NCI-H748 (cell line): ENCODE measurements at regions not wholly inside any gene's neighbourhood (a gene's known extent, or its start where the extent isn't known, plus 50 kb on each side); places are given as distances from the start of the nearest gene placed in this dataset.

Experiments used
- DNase-seq: peaks from one replicate; lab custom pipeline; 2025; ENCODE audit not compliant: unreplicated experiment; lab: John Stamatoyannopoulos, UW

GRCh38 chr22:23522623-23523251, 57.4 kb downstream of the IGLL1 start:
- peak; percentile 63 for DNase-seq

GRCh38 chr22:23521441-23522113, 58.5 kb downstream of the IGLL1 start:
- peak; percentile 99 for DNase-seq

- peak; percentile 54 for DNase-seq
Observed at GRCh38 chr22:23520863-23521440, 59.1 kb downstream of the IGLL1 start.

GRCh38 chr22:23519442-23520157, 60.5 kb downstream of the IGLL1 start:
- DNase-seq: no peak

DNA sequence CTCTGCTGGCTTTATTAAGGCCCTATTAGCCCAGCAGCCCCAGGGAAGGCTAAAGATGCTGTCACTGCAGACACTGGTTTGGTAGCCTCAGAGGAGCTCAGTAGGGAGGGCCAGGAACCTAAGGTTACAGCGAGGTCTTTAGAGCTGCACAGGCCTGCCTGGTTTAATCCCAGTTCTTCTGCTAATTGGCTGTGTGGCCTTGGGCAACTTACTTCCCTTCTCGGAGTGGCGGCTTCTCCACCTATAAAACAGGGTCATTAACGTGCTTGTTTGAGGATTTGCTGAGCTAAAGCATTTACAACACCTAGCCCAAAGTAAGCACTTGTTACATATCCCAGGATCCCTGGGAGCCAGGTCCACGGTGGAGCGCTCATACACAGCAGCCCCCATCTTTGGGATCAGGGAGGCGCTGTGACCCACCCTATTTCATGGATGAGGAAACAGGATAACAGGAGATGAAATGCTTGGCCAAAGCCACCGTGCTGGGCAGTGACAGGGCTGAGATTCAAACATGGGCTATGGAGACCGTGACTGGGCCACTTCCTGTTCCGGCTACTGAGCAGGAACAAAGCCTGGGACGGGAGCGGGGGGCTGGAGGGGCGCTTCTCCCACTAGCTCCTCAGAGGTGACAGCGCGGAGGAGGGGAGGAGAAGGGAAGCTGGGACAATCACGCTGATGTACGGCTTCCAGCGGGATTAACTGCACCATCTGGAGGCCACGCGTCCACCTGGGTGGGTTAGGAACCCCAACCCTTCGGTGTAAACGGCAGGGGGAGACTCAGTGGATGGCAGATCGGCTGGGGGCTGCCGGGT, 61.5 kb downstream of the IGLL1 start:
- DNase-seq: no peak

DNA sequence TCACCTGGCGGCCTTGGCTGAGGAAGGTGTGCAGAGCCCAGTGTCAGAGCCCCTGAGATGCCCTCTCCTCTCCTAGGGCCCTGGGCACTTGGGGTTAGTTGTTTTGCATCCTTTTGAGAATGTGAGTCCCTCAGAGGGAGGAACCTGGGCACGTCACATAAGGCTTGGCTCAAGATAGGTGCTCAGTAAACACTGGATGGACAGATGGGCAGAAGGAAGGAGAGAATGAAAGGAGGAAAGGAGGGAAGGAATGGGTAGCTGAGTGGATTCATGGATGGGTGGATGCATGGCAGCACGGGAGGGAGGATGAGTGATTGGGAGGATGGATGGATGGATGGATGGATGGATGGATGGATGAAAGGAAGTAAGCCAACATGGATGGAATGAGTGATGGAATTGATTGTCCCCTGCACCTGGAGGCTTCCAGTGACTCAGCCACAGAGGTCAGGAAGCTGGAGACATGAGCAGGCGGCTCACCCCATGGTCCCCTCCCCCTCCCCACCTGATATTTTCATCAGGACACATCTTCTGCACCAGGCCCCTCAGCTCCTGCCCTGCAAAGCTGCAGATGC, 62.2 kb downstream of the IGLL1 start:
- no peak for DNase-seq

DNA sequence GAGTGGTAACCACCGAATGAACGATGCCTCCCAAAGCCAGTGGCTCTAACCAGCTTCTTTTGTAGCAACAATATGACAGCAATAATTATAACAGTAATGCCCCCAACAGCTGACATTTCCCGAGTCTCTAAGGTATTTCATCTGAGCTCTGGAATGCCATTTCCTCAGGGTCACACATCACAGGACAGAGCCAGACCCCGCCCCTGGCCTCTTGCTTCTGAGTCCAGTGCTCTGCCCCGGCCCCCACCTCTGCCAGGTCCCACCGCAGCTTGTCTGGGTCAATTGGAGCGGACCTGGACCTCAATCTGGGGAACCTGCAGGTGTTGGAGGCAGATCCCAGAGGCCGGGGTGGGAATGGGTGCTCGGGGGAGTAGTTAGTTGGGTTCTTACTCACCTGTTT, 63.8 kb downstream of the IGLL1 start:
- DNase-seq: no peak

DNA sequence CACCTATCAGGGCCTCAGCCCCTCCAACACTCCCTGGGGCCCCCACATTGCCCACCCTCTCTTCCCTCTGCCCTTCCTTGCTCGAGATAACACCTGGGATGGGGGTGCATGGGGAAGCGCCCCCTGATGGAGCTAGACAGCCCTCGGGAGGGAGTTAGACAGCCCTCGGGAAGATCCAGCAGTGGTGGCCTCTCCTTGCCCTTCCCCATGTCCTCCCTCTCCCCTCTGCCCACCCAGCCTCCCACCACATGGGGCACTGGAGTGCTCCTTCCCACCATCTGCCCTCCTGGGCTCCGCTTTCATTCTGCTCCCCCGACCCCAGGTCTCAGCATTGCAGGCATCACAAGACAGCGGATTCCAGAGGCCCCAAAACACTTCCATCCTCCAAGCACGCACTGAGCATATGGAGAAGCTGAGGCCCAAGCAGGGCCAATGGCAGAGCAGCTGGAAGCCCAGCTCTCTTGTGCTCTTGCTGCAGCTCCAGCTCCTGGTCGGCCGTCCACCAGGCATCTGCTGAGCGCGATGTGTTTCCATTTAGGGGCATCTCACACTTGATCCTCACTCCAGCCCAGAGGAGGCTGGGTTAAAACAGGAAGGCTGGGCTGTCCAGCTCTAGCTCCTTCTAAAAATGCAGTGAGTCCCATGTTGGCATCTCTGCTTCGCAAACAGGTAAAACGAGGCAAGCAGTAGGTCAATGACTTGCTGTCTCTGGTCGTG, 65.6 kb downstream of the IGLL1 start:
- DNase-seq: no peak

DNA sequence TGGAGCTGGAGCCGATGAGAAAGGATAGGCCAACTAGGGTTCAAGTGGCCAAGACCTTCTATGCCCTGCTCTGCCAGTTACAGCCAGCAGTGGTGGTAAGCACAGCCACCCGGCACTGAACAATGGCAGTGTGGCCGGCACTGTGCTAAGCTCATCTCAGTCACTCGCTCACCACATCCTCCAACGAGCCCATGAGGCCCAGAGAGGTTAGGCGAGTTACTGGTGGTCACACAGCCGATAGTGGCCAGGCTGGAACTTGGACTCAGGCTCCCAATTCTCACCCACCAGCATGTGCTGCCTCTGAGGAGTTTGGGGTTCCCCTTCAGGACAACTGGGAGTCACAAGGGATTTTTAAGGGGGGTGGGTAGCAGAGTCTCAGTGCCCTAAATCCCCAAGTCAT, 66.4 kb downstream of the IGLL1 start:
- DNase-seq: no peak

GRCh38 chr22:23513133-23513532, 67.0 kb downstream of the IGLL1 start:
- DNase-seq: no peak

- no peak for DNase-seq
Observed at GRCh38 chr22:23512721-23513120, 67.4 kb downstream of the IGLL1 start.

GRCh38 chr22:23512348-23512705, 67.8 kb downstream of the IGLL1 start:
- DNase-seq: no peak

GRCh38 chr22:23511627-23512347, 68.3 kb downstream of the IGLL1 start:
- DNase-seq: peak; percentile 25

- no peak for DNase-seq
Observed at GRCh38 chr22:23509571-23510302, 70.4 kb downstream of the IGLL1 start.

DNA sequence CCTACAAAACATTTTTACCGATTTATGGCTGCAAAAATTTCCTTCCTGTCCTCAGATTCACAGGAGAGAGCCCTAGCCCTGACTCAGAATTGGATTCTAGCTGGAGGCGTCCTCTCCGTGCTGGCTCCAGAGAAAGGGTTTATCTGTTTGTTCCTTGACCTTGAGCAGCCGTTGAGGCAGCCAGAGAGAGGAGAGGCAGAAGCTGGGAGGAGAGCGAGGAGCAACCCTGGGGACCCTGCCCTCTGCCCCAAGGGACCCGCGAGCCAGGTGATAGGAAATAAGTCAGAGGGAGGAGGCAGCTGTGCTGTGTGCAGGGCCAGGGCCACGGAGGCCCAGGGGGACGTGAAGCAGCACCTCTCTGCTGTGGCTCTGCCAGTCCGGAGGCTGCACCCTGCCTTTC, 75.6 kb downstream of the IGLL1 start:
- no peak for DNase-seq

- DNase-seq: no peak
Observed at GRCh38 chr22:23503736-23504440, 76.2 kb downstream of the IGLL1 start.

DNA sequence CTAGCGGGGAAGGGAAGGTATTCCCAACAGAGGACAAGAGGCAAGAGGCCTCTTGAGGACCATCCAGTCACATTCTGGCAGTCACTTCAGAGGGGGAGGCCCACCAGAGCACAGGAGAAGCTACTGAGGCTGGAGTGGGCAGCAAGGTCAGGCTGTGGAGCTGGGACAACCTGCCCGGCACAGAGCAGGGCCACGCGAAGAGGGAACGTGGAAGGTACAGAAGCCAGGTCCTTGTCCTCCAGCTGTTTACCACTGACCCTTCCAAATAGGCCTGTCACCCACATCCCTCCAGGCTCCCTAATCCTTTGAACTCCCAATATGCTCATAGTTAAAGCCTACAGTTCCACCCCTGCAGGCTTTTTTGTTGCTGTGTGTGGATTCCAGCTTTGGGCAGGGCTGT, 76.9 kb downstream of the IGLL1 start:
- no peak for DNase-seq

- DNase-seq: no peak
Observed at GRCh38 chr22:23501708-23502107, 78.4 kb downstream of the IGLL1 start.
